ENCODE measurements at regions not wholly inside any gene's neighbourhood (a gene's known extent, or its start where the extent isn't known, plus 50 kb on each side); places are given as distances from the start of the nearest gene placed in this dataset.
A peak's percentile ranks its signal among the peaks of the same experiment; 100 is the strongest.

DNA sequence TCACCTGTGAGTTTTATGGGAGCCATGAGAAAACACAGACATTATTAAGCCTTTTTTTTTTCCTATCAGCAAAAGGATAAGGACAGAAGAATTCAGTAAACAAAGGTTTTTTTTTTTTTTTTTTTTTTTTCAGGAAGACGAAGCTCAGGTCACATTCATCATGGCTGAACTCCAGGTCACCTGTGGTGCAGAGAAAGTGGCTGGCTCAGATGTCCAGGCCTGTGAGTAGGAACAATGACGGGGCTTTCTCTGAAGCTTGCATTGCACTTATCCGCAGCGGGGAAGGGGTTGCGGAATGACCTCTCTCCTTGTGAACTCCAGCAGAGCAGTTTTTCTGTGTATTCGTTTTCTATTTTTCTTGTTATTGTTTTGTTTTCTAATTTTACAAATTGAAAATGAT, 759.6 kb upstream of the TMEM132C start:
- TF ChIP-seq, protein P1, sequence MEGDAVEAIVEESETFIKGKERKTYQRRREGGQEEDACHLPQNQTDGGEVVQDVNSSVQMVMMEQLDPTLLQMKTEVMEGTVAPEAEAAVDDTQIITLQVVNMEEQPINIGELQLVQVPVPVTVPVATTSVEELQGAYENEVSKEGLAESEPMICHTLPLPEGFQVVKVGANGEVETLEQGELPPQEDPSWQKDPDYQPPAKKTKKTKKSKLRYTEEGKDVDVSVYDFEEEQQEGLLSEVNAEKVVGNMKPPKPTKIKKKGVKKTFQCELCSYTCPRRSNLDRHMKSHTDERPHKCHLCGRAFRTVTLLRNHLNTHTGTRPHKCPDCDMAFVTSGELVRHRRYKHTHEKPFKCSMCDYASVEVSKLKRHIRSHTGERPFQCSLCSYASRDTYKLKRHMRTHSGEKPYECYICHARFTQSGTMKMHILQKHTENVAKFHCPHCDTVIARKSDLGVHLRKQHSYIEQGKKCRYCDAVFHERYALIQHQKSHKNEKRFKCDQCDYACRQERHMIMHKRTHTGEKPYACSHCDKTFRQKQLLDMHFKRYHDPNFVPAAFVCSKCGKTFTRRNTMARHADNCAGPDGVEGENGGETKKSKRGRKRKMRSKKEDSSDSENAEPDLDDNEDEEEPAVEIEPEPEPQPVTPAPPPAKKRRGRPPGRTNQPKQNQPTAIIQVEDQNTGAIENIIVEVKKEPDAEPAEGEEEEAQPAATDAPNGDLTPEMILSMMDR (IDR thresholded peaks at IDR 0.05; ENCODE audit: low read depth, low read length, missing control alignments), result no peak
- DNase-seq (ENCODE audit: extremely low read depth, low read depth), result no peak
- no peak overlapping the region for H3K4me3 ChIP-seq (replicated peaks; ENCODE audit: low read depth, low read length)

- TF ChIP-seq, protein P1 (IDR thresholded peaks at IDR 0.05; ENCODE audit: low read depth, low read length, missing control alignments), result no peak
- no peak overlapping the region for H3K4me3 ChIP-seq (replicated peaks; ENCODE audit: low read depth, low read length)
- peak; percentile 69 for DNase-seq (ENCODE audit: extremely low read depth, low read depth)
These were observed 757.7 kb upstream of the TMEM132C start for GRCh38 chr12:127509066-127509778.

GRCh38 chr12:127515941-127516340, 751.0 kb upstream of the TMEM132C start:
- TF ChIP-seq, protein P1 (IDR thresholded peaks at IDR 0.05; ENCODE audit: low read depth, low read length, missing control alignments), result no peak
- DNase-seq (ENCODE audit: extremely low read depth, low read depth), result no peak
- H3K4me3 ChIP-seq (replicated peaks; ENCODE audit: low read depth, low read length), result no peak overlapping the region

- H3K4me3 ChIP-seq (replicated peaks; ENCODE audit: low read depth, low read length), result no peak overlapping the region
- TF ChIP-seq, protein P1 (IDR thresholded peaks at IDR 0.05; ENCODE audit: low read depth, low read length, missing control alignments), result no peak
- no peak for DNase-seq (ENCODE audit: extremely low read depth, low read depth)
These were observed 750.5 kb upstream of the TMEM132C start for GRCh38 chr12:127516467-127516866.

GRCh38 chr12:127519779-127520178, 747.2 kb upstream of the TMEM132C start:
- no peak for DNase-seq (ENCODE audit: extremely low read depth, low read depth)
- H3K4me3 ChIP-seq (replicated peaks; ENCODE audit: low read depth, low read length), result no peak overlapping the region
- TF ChIP-seq, protein P1 (IDR thresholded peaks at IDR 0.05; ENCODE audit: low read depth, low read length, missing control alignments), result no peak

- H3K4me3 ChIP-seq (replicated peaks; ENCODE audit: low read depth, low read length), result no peak overlapping the region
- no peak for DNase-seq (ENCODE audit: extremely low read depth, low read depth)
- TF ChIP-seq, protein P1 (IDR thresholded peaks at IDR 0.05; ENCODE audit: low read depth, low read length, missing control alignments), result no peak
These were observed 740.0 kb upstream of the TMEM132C start for GRCh38 chr12:127526925-127527324.

DNA sequence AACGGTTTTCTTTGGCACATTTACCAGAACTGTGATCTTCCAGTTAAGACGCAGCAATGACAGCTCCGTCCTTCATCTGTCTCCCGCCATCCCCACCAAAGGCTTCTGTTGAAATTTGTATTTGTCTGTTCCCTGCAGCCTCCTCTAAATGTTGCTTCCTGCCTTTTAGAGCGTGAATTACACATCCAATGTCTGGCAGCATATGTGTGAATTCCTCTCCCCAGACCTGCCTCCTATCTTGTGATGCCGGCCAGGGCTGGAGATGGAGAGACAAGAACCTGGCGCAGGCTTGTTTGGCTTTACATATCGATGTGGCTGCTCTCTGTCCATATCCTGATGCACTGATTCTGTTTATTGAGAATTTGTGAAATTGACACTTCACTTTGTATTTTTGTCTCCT, 738.4 kb upstream of the TMEM132C start:
- no peak for DNase-seq (ENCODE audit: extremely low read depth, low read depth)
- TF ChIP-seq, protein P1 (IDR thresholded peaks at IDR 0.05; ENCODE audit: low read depth, low read length, missing control alignments), result no peak
- H3K4me3 ChIP-seq (replicated peaks; ENCODE audit: low read depth, low read length), result no peak overlapping the region
